HG02759 (cell line): ENCODE measurements at regions not wholly inside any gene's neighbourhood (a gene's known extent, or its start where the extent isn't known, plus 50 kb on each side); places are given as distances from the start of the nearest gene placed in this dataset.
"Not testable (repeated sequence)": the region's sequence is repeated elsewhere in the genome, so short reads cannot be mapped to it uniquely, and the experiment has no call there.

Source experiments
- ATAC-seq: cut with Tn5 transposase; IDR thresholded peaks from one replicate; pipeline ENCODE4 v1.9.1; 2021; ENCODE audit warnings: mild to moderate bottlenecking, moderate library complexity; ENCODE audit not compliant: unreplicated experiment

- ATAC-seq = no peak
Observed at GRCh38 chr15:98547275-98547674, 101.1 kb upstream of the IGF1R start.

- ATAC-seq = no peak
Observed at GRCh38 chr15:98547741-98548138, 100.6 kb upstream of the IGF1R start.

GRCh38 chr15:98548139-98548971 is 100.0 kb upstream of the IGF1R start:
- ATAC-seq = peak; percentile 47

- ATAC-seq = no peak
Observed at GRCh38 chr15:98549003-98549402, 99.3 kb upstream of the IGF1R start.

- no peak for ATAC-seq
Observed at GRCh38 chr15:98549741-98550140, 98.6 kb upstream of the IGF1R start.

GRCh38 chr15:98550363-98550762 is 98.0 kb upstream of the IGF1R start:
- not testable (repeated sequence) for ATAC-seq

- no peak for ATAC-seq
Observed at GRCh38 chr15:98551936-98552562, 96.3 kb upstream of the IGF1R start.

DNA sequence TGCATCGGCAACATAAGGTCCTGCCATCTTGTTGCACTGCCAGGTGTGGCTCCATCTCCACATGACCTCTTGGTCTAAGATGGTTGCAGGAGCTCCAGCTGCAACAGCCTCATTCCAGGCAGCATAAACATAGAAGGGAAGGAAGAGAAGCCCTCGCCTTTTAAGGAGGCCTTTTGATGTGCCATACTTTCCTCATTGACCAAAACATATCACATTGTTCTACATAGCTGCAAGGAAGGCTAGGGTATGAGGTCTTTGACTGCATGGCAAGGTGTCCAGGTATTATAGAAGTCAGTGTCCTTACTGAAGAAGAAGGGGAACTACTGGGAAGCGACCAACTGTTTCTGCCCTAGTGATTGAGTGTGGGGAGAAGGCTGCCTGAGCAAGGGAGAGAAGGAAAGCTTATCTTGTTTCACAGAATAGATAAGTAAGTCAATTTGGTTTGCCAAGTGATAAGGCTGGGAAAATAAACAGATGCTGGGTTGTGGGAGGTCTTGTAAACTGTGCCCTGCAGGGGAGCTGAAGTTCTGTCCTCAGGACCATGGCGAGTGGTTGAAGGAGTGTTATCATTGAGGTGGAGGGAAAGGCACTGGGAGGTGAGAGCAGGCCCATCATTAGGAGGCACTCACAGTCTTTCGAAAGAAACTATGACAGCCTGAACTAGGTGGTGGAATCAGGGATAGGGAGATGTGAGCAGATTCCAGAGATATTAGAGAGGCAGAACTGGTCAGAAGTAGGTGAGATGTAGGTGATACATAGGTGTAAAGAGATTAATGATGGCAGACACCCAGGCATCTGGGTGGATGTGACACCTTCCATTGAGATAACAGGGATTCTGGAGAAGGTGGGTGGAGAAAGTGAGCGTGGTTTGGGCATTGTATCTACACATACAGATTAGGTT is 93.8 kb upstream of the IGF1R start:
- ATAC-seq = no peak

GRCh38 chr15:98555173-98555515 is 93.2 kb upstream of the IGF1R start:
- no peak for ATAC-seq

- ATAC-seq = no peak
Observed at GRCh38 chr15:98556321-98556720, 92.0 kb upstream of the IGF1R start.

DNA sequence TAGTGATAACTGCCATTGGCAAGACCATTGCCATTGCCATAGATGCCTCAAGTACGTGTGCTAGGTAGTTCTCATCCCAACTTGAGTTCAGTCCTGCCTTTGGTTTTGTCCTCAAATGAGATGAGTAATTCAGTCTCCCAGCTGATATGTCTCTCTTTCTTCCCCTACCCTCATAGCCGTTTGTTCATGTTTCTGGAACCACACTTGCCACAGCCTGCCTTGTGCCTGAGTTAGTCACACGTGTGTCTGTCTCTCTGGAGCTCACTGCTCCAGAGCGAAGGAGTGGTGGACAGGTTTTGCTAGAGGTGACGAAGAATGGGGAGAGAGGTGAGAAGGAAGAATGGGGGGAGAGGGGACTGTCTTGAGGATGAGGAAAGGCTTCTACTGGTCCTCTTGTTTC is 88.0 kb upstream of the IGF1R start:
- no peak for ATAC-seq

DNA sequence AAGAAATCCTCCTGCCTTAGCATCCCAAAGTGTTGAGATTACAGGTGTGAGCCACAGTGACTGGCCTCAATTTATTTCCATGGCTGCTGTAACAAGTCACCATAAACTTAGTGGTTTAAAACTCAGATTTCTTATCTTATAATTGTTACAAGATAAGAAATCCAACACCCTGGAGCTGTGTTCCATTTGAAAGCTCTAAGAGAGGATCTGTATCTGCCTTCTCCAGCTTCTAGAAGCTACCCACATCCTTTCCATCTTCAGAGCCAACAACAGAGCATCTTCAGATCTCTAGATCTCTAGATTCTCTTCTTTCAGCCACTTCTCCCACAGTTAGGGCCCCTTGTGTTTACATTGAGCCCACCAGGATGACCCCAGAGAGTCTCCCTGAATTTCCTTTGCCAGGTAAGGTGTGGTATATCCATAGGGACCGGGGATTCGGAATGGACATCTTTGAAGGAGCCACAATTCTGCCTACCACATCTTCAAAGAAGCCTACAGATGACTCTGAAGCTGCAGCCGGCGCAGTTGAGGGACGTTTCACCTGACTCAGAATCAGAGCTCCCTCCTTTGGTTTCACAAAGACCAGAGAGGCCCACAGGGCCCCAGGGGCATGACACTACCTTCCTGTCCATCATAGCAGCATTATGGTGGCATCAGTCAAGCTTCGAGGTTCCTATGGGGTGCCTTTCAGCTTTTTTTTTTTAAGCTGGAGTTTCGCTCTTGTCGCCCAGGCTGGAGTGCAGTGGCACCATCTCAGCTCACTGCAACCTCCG is 87.0 kb upstream of the IGF1R start:
- no peak for ATAC-seq

GRCh38 chr15:98562331-98562937 is 85.9 kb upstream of the IGF1R start:
- no peak for ATAC-seq

DNA sequence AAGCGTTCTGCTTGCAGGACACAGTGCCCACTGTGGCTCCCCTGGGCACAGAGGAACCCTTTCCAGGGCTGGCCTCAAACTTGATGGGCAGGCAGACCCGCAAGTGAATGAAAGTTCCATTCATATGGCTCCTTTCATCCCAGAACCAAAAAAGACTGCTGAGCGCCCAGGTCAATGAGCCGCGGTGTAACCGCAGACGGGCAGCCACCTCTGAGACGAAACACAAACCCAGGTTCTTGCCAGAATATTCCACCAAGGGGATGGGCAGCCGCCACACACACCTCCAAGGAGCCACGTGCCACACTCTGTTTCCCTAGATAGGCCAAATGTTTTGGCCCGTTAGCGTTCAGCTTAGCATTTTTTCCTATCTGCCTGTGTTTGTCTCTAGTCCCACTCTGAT is 82.8 kb upstream of the IGF1R start:
- ATAC-seq = no peak

GRCh38 chr15:98567951-98568350 is 80.4 kb upstream of the IGF1R start:
- ATAC-seq = no peak

- no peak for ATAC-seq
Observed at GRCh38 chr15:98568382-98569017, 79.8 kb upstream of the IGF1R start.

GRCh38 chr15:98570119-98570518 is 78.2 kb upstream of the IGF1R start:
- ATAC-seq = no peak

GRCh38 chr15:98580572-98580971 is 67.8 kb upstream of the IGF1R start:
- no peak for ATAC-seq

DNA sequence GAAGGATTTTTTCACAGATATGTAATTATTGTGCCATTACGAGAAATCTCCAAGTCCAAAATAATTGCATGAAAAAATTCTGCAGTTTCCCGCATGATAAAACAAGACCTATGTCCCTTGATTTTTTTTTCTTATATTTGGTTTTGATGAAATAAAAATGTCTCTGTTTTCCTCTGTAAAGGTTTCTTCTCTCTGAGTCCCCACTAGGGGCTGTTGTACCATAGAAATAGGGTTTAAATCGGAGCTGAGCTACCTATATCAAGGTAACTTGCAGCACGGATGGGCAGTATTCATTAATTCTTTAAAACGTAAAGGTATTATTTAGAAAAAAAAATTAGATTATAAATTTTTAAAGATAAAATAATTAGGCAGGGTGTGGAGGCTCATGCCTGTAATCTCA is 66.6 kb upstream of the IGF1R start:
- no peak for ATAC-seq
